ENCODE measurements at regions not wholly inside any gene's neighbourhood (a gene's known extent, or its start where the extent isn't known, plus 50 kb on each side); places are given as distances from the start of the nearest gene placed in this dataset.

GRCh38 chr18:60804415-60804814, 431.8 kb upstream of the MC4R start:
- no peak for DNase-seq (ENCODE audit: low spot score)

- no peak for DNase-seq (ENCODE audit: low spot score)
Measured at GRCh38 chr18:60809937-60810336, 437.4 kb upstream of the MC4R start.

GRCh38 chr18:60812921-60813320, 440.3 kb upstream of the MC4R start:
- DNase-seq (ENCODE audit: low spot score): no peak

- no peak for DNase-seq (ENCODE audit: low spot score)
Measured at GRCh38 chr18:60826346-60826745, 453.8 kb upstream of the MC4R start.

GRCh38 chr18:60831971-60832370, 459.4 kb upstream of the MC4R start:
- DNase-seq (ENCODE audit: low spot score): no peak

GRCh38 chr18:60838677-60839076, 466.1 kb upstream of the MC4R start:
- no peak for DNase-seq (ENCODE audit: low spot score)

GRCh38 chr18:60846396-60846795, 473.8 kb upstream of the MC4R start:
- no peak for DNase-seq (ENCODE audit: low spot score)

- DNase-seq (ENCODE audit: low spot score): no peak
Measured at GRCh38 chr18:60847517-60847916, 474.9 kb upstream of the MC4R start.

- DNase-seq (ENCODE audit: low spot score): no peak
Measured at GRCh38 chr18:60861575-60861974, 471.7 kb upstream of the CDH20 start.

- DNase-seq (ENCODE audit: low spot score): no peak
Measured at GRCh38 chr18:60862988-60863387, 470.2 kb upstream of the CDH20 start.

GRCh38 chr18:60865801-60866200, 467.4 kb upstream of the CDH20 start:
- no peak for DNase-seq (ENCODE audit: low spot score)

- no peak for DNase-seq (ENCODE audit: low spot score)
Measured at GRCh38 chr18:60870261-60871153, 462.7 kb upstream of the CDH20 start.

GRCh38 chr18:60872434-60872833, 460.8 kb upstream of the CDH20 start:
- no peak for DNase-seq (ENCODE audit: low spot score)

GRCh38 chr18:60873708-60874107, 459.5 kb upstream of the CDH20 start:
- no peak for DNase-seq (ENCODE audit: low spot score)

- no peak for DNase-seq (ENCODE audit: low spot score)
Measured at GRCh38 chr18:60875957-60876507, 457.2 kb upstream of the CDH20 start.

GRCh38 chr18:60880184-60880583, 453.0 kb upstream of the CDH20 start:
- DNase-seq (ENCODE audit: low spot score): no peak

- no peak for DNase-seq (ENCODE audit: low spot score)
Measured at GRCh38 chr18:60883587-60883986, 449.6 kb upstream of the CDH20 start.

- DNase-seq (ENCODE audit: low spot score): no peak
Measured at GRCh38 chr18:60888071-60888624, 445.1 kb upstream of the CDH20 start.

- no peak for DNase-seq (ENCODE audit: low spot score)
Measured at GRCh38 chr18:60889442-60889841, 443.8 kb upstream of the CDH20 start.

GRCh38 chr18:60891936-60892335, 441.3 kb upstream of the CDH20 start:
- no peak for DNase-seq (ENCODE audit: low spot score)

- no peak for DNase-seq (ENCODE audit: low spot score)
Measured at GRCh38 chr18:60892441-60892840, 440.8 kb upstream of the CDH20 start.

- DNase-seq (ENCODE audit: low spot score): no peak
Measured at GRCh38 chr18:60892855-60893254, 440.4 kb upstream of the CDH20 start.

- DNase-seq (ENCODE audit: low spot score): no peak
Measured at GRCh38 chr18:60893355-60894097, 439.7 kb upstream of the CDH20 start.

Data from HuH-7.5 (cell line).